ENCODE measurements at regions not wholly inside any gene's neighbourhood (a gene's known extent, or its start where the extent isn't known, plus 50 kb on each side); places are given as distances from the start of the nearest gene placed in this dataset.

- Histone ChIP-seq H3K79me1 (ENCODE audit: low read depth in 1 of 2, low read length in 2 of 2) (no peaks in the 10 kb centered on the region), H2AK5ac (ENCODE audit: low read depth, low read length) (no peak overlapping the region), H3K27me3 (ENCODE audit: control insufficient read depth, insufficient read depth, low read length) (no peaks in the 10 kb centered on the region), H3K36me3 (ENCODE audit: control insufficient read depth, insufficient read depth, low read length) (no peaks in the 10 kb centered on the region), H2BK15ac (ENCODE audit: low read depth, low read length) (no peak overlapping the region), H2AFZ (replicated peaks; ENCODE audit: low read length, poor library complexity) (no peak overlapping the region), H3K9ac (ENCODE audit: low read depth, low read length) (no peak overlapping the region), H3K9me1 (ENCODE audit: insufficient read depth, low read length) (no peaks in the 10 kb centered on the region), H4K91ac (ENCODE audit: insufficient read depth, low read depth, low read length) (no peak overlapping the region), H3K23ac (ENCODE audit: low read depth, low read length) (no peak overlapping the region), H3K14ac (replicated peaks; ENCODE audit: low read depth, low read length) (no peak overlapping the region), H3K27ac (ENCODE audit: insufficient read depth, low read length) (no peak overlapping the region), H2BK120ac (ENCODE audit: low read depth, low read length) (no peak overlapping the region), H3K9me3 (ENCODE audit: control insufficient read depth, insufficient read depth, low read length) (no peaks in the 10 kb centered on the region), H4K20me1 (ENCODE audit: insufficient read depth, low read length) (no peaks in the 10 kb centered on the region), H3K4me2 (ENCODE audit: low read depth, low read length) (no peak overlapping the region), H2BK20ac (ENCODE audit: low read depth, low read length) (no peak overlapping the region), H3K4me3 (ENCODE audit: insufficient read depth, low read depth, low read length) (no peak overlapping the region), H4K5ac (ENCODE audit: low read depth, low read length) (no peak overlapping the region), H3K18ac (ENCODE audit: low read depth, low read length) (no peak overlapping the region), H3K4ac (ENCODE audit: low read depth, low read length) (no peak overlapping the region), H4K8ac (ENCODE audit: low read depth in 2 of 2, low read length in 2 of 2) (no peak overlapping the region), H2BK5ac (ENCODE audit: low read depth, low read length, poor library complexity, severe bottlenecking) (no peak overlapping the region), H3K56ac (ENCODE audit: extremely low read depth, insufficient read depth, low read length) (no peak overlapping the region), H3K4me1 (ENCODE audit: control insufficient read depth, insufficient read depth, low read length) (peaks cover 2% of the 10 kb centered on the region), H2AK9ac (replicated peaks; ENCODE audit: low read depth, low read length, poor library complexity) (no peak overlapping the region)
- TF ChIP-seq CEBPB (IDR thresholded peaks at IDR 0.05; ENCODE audit: low read depth, low read length), result no peak
- TF ChIP-seq POLR2A (IDR thresholded peaks at IDR 0.05; ENCODE audit: low read depth, low read length), result no peak
- no peak for TF ChIP-seq MAZ (IDR thresholded peaks at IDR 0.05; ENCODE audit: borderline replicate concordance, low read depth, low read length)
- intact Hi-C loops (cut with micrococcal nuclease), result no loop called here
- dilution Hi-C loops (cut with HindIII; ENCODE audit: low sequenced_read_pairs, unreplicated experiment), result no loop called here
- POLR2A ChIA-PET (ENCODE audit: unreplicated experiment), result no interaction called here
- DNase-seq, result peak; percentile 60
- BruUV-seq (replicated peaks), result no TSS peak
- in situ Hi-C loops (cut with MboI; ENCODE audit: low sequenced_read_pairs), result no loop called here
- CTCF ChIA-PET, result no interaction called here
- ATAC-seq (ENCODE audit: low read depth), result peak; percentile 57
- 69% methylated on average over 2 of the region's 2 CpGs; no CpG with 5 or more reads in 1 of the 2 experiments for WGBS, 2 experiments (ENCODE audit: extremely low coverage in 2 of 2, insufficient read length in 1 of 2)
These were observed 396.2 kb upstream of the CDIN1 start for GRCh38 chr15:36183201-36183600.

All from IMR-90 (cell line).